ENCODE measurements at regions not wholly inside any gene's neighbourhood (a gene's known extent, or its start where the extent isn't known, plus 50 kb on each side); places are given as distances from the start of the nearest gene placed in this dataset.

- H3K4me3 ChIP-seq (ENCODE audit: insufficient read depth in 1 of 2, low read depth in 1 of 2, low read length in 2 of 2) = no peak overlapping the region
- peaks cover 14% of the 10 kb centered on the region for H3K9me3 ChIP-seq (ENCODE audit: control insufficient read depth, low read length)
- H4K8ac ChIP-seq (ENCODE audit: low read length) = no peak overlapping the region
- H3K36me3 ChIP-seq (ENCODE audit: control insufficient read depth in 1 of 2, insufficient read depth in 2 of 2, low read depth in 1 of 2, low read length in 2 of 2) = no peaks in the 10 kb centered on the region
- no peak overlapping the region for H4K91ac ChIP-seq (ENCODE audit: low read length)
- H3K18ac ChIP-seq (ENCODE audit: low read depth in 1 of 2, low read length in 2 of 2) = no peak overlapping the region
- 100% methylated on average over 1 of the region's 4 CpGs for WGBS
- H2BK5ac ChIP-seq (ENCODE audit: low read depth, low read length, poor library complexity, severe bottlenecking) = no peak overlapping the region
- H2BK15ac ChIP-seq (ENCODE audit: low read depth, poor library complexity, severe bottlenecking) = no peak overlapping the region
- H3K27me3 ChIP-seq (ENCODE audit: control insufficient read depth in 1 of 2, insufficient read depth in 1 of 2, low read length in 2 of 2) = no peaks in the 10 kb centered on the region
- H3K4ac ChIP-seq (ENCODE audit: low read depth in 1 of 2, low read length in 2 of 2) = no peak overlapping the region
- no peak for DNase-seq
- no peaks in the 10 kb centered on the region for H3K79me1 ChIP-seq (replicated peaks; ENCODE audit: low read length, poor library complexity, severe bottlenecking)
- no peak overlapping the region for H3K14ac ChIP-seq (ENCODE audit: low read length in 2 of 2)
- no peak overlapping the region for H3K27ac ChIP-seq (ENCODE audit: low read length, poor library complexity, severe bottlenecking)
- no peak overlapping the region for H2BK120ac ChIP-seq (ENCODE audit: low read depth, low read length)
- H3K23ac ChIP-seq (ENCODE audit: low read length in 2 of 2) = no peak overlapping the region
- H2BK12ac ChIP-seq (ENCODE audit: low read length in 2 of 2) = no peak overlapping the region
- H2AFZ ChIP-seq (ENCODE audit: low read depth, low read length) = no peak overlapping the region
- no peaks in the 10 kb centered on the region for H3K4me1 ChIP-seq (ENCODE audit: control insufficient read depth, insufficient read depth, low read depth, low read length)
- H3K4me2 ChIP-seq (ENCODE audit: low read length, poor library complexity, severe bottlenecking) = no peak overlapping the region
- no peak overlapping the region for H2AK5ac ChIP-seq (ENCODE audit: low read length, severe bottlenecking)
- H3K9ac ChIP-seq (ENCODE audit: low read length) = no peak overlapping the region
Measured at GRCh38 chr14:84323450-84323849, 1206.5 kb upstream of the FLRT2 start.

DNA sequence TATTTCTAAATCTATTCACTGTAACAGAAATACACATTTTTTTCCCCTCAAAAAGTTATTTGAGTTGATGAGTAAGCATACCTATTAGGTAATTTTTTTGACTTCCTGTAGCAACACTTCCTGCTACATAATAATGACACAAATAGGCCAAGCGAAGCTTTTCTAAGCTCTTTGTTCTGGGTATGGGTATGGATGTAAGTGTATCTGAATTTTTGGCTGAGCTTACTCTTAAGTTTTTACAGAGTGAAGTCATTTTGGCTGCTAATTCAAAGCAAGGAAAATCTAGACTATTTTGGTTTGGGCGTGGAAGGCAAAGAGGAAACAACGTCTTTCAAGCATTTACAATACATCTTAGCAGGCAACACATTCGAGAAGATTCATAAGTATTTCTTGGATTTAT, 1206.0 kb upstream of the FLRT2 start:
- WGBS = 100% methylated on average over 1 of the region's 4 CpGs

DNA sequence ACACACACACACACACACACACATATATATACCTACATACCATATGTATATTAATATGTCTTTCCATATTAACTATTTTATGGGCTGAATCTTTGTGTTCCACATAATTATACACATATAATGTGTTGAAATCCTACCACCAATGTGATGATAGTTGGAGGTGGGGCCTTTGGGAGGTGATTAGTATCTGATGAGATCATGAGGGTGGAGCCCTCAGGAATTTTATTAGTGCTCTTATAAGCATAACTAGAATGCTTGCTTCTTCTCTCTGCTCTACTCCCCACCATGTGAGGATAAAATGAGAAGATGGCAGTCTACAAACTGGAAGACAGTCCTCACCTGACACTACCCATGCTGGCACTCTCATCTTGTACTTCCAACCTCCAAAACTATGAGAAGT, 1193.5 kb upstream of the FLRT2 start:
- no peak overlapping the region for H2BK120ac ChIP-seq (ENCODE audit: low read depth, low read length)
- H2AK5ac ChIP-seq (ENCODE audit: low read length, severe bottlenecking) = no peak overlapping the region
- no peaks in the 10 kb centered on the region for H3K27me3 ChIP-seq (ENCODE audit: control insufficient read depth in 1 of 2, insufficient read depth in 1 of 2, low read length in 2 of 2)
- no peaks in the 10 kb centered on the region for H3K4me1 ChIP-seq (ENCODE audit: control insufficient read depth, insufficient read depth, low read depth, low read length)
- no peak overlapping the region for H3K4me2 ChIP-seq (ENCODE audit: low read length, poor library complexity, severe bottlenecking)
- no peak for DNase-seq
- no peak overlapping the region for H2BK12ac ChIP-seq (ENCODE audit: low read length in 2 of 2)
- no peaks in the 10 kb centered on the region for H3K79me1 ChIP-seq (replicated peaks; ENCODE audit: low read length, poor library complexity, severe bottlenecking)
- no peaks in the 10 kb centered on the region for H3K36me3 ChIP-seq (ENCODE audit: control insufficient read depth in 1 of 2, insufficient read depth in 2 of 2, low read depth in 1 of 2, low read length in 2 of 2)
- no peak overlapping the region for H3K4ac ChIP-seq (ENCODE audit: low read depth in 1 of 2, low read length in 2 of 2)
- no peak overlapping the region for H2BK5ac ChIP-seq (ENCODE audit: low read depth, low read length, poor library complexity, severe bottlenecking)
- no peak overlapping the region for H4K8ac ChIP-seq (ENCODE audit: low read length)
- H3K18ac ChIP-seq (ENCODE audit: low read depth in 1 of 2, low read length in 2 of 2) = no peak overlapping the region
- H3K23ac ChIP-seq (ENCODE audit: low read length in 2 of 2) = no peak overlapping the region
- H3K27ac ChIP-seq (ENCODE audit: low read length, poor library complexity, severe bottlenecking) = no peak overlapping the region
- no peak overlapping the region for H2BK15ac ChIP-seq (ENCODE audit: low read depth, poor library complexity, severe bottlenecking)
- H3K9ac ChIP-seq (ENCODE audit: low read length) = no peak overlapping the region
- no peak overlapping the region for H3K14ac ChIP-seq (ENCODE audit: low read length in 2 of 2)
- peaks cover 5% of the 10 kb centered on the region for H3K9me3 ChIP-seq (ENCODE audit: control insufficient read depth, low read length)
- H2AFZ ChIP-seq (ENCODE audit: low read depth, low read length) = no peak overlapping the region
- H4K91ac ChIP-seq (ENCODE audit: low read length) = no peak overlapping the region
- no peak overlapping the region for H3K4me3 ChIP-seq (ENCODE audit: insufficient read depth in 1 of 2, low read depth in 1 of 2, low read length in 2 of 2)

More for the DNA sequence above, 1206.0 kb upstream of the FLRT2 start:
- Histone ChIP-seq H3K4me3 (ENCODE audit: insufficient read depth in 1 of 2, low read depth in 1 of 2, low read length in 2 of 2) (no peak overlapping the region), H2BK120ac (ENCODE audit: low read depth, low read length) (no peak overlapping the region), H3K4me2 (ENCODE audit: low read length, poor library complexity, severe bottlenecking) (no peak overlapping the region), H3K14ac (ENCODE audit: low read length in 2 of 2) (no peak overlapping the region), H2BK15ac (ENCODE audit: low read depth, poor library complexity, severe bottlenecking) (no peak overlapping the region), H3K4me1 (ENCODE audit: control insufficient read depth, insufficient read depth, low read depth, low read length) (no peaks in the 10 kb centered on the region), H3K36me3 (ENCODE audit: control insufficient read depth in 1 of 2, insufficient read depth in 2 of 2, low read depth in 1 of 2, low read length in 2 of 2) (no peaks in the 10 kb centered on the region), H4K8ac (ENCODE audit: low read length) (no peak overlapping the region), H4K91ac (ENCODE audit: low read length) (no peak overlapping the region), H2BK12ac (ENCODE audit: low read length in 2 of 2) (no peak overlapping the region), H3K23ac (ENCODE audit: low read length in 2 of 2) (no peak overlapping the region), H3K9me3 (ENCODE audit: control insufficient read depth, low read length) (peaks cover 17% of the 10 kb centered on the region), H2AFZ (ENCODE audit: low read depth, low read length) (no peak overlapping the region), H2BK5ac (ENCODE audit: low read depth, low read length, poor library complexity, severe bottlenecking) (no peak overlapping the region), H3K79me1 (replicated peaks; ENCODE audit: low read length, poor library complexity, severe bottlenecking) (no peaks in the 10 kb centered on the region), H3K27me3 (ENCODE audit: control insufficient read depth in 1 of 2, insufficient read depth in 1 of 2, low read length in 2 of 2) (no peaks in the 10 kb centered on the region), H3K4ac (ENCODE audit: low read depth in 1 of 2, low read length in 2 of 2) (no peak overlapping the region), H3K18ac (ENCODE audit: low read depth in 1 of 2, low read length in 2 of 2) (no peak overlapping the region), H3K9ac (ENCODE audit: low read length) (no peak overlapping the region), H2AK5ac (ENCODE audit: low read length, severe bottlenecking) (no peak overlapping the region), H3K27ac (ENCODE audit: low read length, poor library complexity, severe bottlenecking) (no peak overlapping the region)
- DNase-seq = no peak

GRCh38 chr14:84340938-84341337, 1189.0 kb upstream of the FLRT2 start:
- Histone ChIP-seq H3K18ac (ENCODE audit: low read depth in 1 of 2, low read length in 2 of 2) (no peak overlapping the region), H2AFZ (ENCODE audit: low read depth, low read length) (no peak overlapping the region), H3K4me3 (ENCODE audit: insufficient read depth in 1 of 2, low read depth in 1 of 2, low read length in 2 of 2) (no peak overlapping the region), H3K9ac (ENCODE audit: low read length) (no peak overlapping the region), H3K14ac (ENCODE audit: low read length in 2 of 2) (no peak overlapping the region), H2BK12ac (ENCODE audit: low read length in 2 of 2) (no peak overlapping the region), H3K4ac (ENCODE audit: low read depth in 1 of 2, low read length in 2 of 2) (no peak overlapping the region), H3K79me1 (replicated peaks; ENCODE audit: low read length, poor library complexity, severe bottlenecking) (no peaks in the 10 kb centered on the region), H3K27me3 (ENCODE audit: control insufficient read depth in 1 of 2, insufficient read depth in 1 of 2, low read length in 2 of 2) (no peaks in the 10 kb centered on the region), H2BK15ac (ENCODE audit: low read depth, poor library complexity, severe bottlenecking) (no peak overlapping the region), H2BK5ac (ENCODE audit: low read depth, low read length, poor library complexity, severe bottlenecking) (no peak overlapping the region), H3K23ac (ENCODE audit: low read length in 2 of 2) (no peak overlapping the region), H3K36me3 (ENCODE audit: control insufficient read depth in 1 of 2, insufficient read depth in 2 of 2, low read depth in 1 of 2, low read length in 2 of 2) (no peaks in the 10 kb centered on the region), H3K27ac (ENCODE audit: low read length, poor library complexity, severe bottlenecking) (no peak overlapping the region), H3K9me3 (ENCODE audit: control insufficient read depth, low read length) (peaks cover 20% of the 10 kb centered on the region), H3K4me2 (ENCODE audit: low read length, poor library complexity, severe bottlenecking) (no peak overlapping the region), H2BK120ac (ENCODE audit: low read depth, low read length) (no peak overlapping the region), H3K4me1 (ENCODE audit: control insufficient read depth, insufficient read depth, low read depth, low read length) (no peaks in the 10 kb centered on the region), H2AK5ac (ENCODE audit: low read length, severe bottlenecking) (no peak overlapping the region), H4K8ac (ENCODE audit: low read length) (no peak overlapping the region), H4K91ac (ENCODE audit: low read length) (no peak overlapping the region)
- peak; percentile 76 for DNase-seq
- WGBS = no CpG with 5 or more reads among the region's 1 CpG
